Prostate gland (tissue), 2 donors: ENCODE measurements at regions not wholly inside any gene's neighbourhood (a gene's known extent, or its start where the extent isn't known, plus 50 kb on each side); places are given as distances from the start of the nearest gene placed in this dataset.

Source experiments
- POLR2AphosphoS5 ChIP-seq: sonication (generic); formaldehyde crosslinking; IDR thresholded peaks from one replicate; pipeline ENCODE4 v1.6.1; 2017; ENCODE audit warnings: antibody characterized with exemption
- TF ChIP-seq, protein P1 (sequence below), 4 experiments: fragments of 200-600 bp in 2 of 4; fragments of 450-650 bp in 2 of 4; sonication (generic) in 2 of 4; IDR thresholded peaks; 1 replicate in 3 of 4; 2 replicates in 1 of 4; pipeline ENCODE4 v1.5.1; 2016 to 2019; ENCODE audit warnings: antibody characterized with exemption in 4 of 4, mild to moderate bottlenecking in 2 of 4, moderate library complexity in 2 of 4

DNA sequence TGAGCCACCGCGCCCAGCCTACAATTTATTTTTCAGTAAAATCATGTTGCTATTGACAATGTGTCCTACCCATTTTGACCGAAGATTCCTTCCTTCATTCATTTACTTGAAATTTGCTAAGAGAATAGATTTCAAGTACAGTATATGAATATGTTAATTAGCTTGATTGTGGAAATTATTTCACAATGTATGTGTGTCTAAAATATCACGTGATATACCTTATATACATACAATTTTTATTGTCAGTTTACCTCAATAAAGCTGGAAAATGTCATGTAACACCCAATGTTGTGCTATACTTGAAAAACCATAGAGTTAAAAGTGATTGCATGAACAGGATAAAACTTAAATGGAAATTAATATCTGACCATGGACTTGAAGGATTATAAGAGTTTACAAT lies 521.7 kb upstream of the ANKRD30A start:
- TF ChIP-seq POLR2AphosphoS5 = no peak
- TF ChIP-seq, protein P1, sequence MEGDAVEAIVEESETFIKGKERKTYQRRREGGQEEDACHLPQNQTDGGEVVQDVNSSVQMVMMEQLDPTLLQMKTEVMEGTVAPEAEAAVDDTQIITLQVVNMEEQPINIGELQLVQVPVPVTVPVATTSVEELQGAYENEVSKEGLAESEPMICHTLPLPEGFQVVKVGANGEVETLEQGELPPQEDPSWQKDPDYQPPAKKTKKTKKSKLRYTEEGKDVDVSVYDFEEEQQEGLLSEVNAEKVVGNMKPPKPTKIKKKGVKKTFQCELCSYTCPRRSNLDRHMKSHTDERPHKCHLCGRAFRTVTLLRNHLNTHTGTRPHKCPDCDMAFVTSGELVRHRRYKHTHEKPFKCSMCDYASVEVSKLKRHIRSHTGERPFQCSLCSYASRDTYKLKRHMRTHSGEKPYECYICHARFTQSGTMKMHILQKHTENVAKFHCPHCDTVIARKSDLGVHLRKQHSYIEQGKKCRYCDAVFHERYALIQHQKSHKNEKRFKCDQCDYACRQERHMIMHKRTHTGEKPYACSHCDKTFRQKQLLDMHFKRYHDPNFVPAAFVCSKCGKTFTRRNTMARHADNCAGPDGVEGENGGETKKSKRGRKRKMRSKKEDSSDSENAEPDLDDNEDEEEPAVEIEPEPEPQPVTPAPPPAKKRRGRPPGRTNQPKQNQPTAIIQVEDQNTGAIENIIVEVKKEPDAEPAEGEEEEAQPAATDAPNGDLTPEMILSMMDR (IDR thresholded peaks at IDR 0.05) = no peak
